HG03442 (cell line): ENCODE measurements at regions not wholly inside any gene's neighbourhood (a gene's known extent, or its start where the extent isn't known, plus 50 kb on each side); places are given as distances from the start of the nearest gene placed in this dataset.
"Not testable (repeated sequence)": the region's sequence is repeated elsewhere in the genome, so short reads cannot be mapped to it uniquely, and the experiment has no call there.

Experiments used
- ATAC-seq: cut with Tn5 transposase; IDR thresholded peaks from one replicate; pipeline ENCODE4 v1.9.1; 2021; ENCODE audit warnings: mild to moderate bottlenecking, moderate library complexity; ENCODE audit not compliant: unreplicated experiment

GRCh38 chr17:31684901-31685300 is 174.1 kb downstream of the COPRS start:
- ATAC-seq: no peak

- no peak for ATAC-seq
Measured at GRCh38 chr17:31680126-31680525, 178.9 kb downstream of the COPRS start.

DNA sequence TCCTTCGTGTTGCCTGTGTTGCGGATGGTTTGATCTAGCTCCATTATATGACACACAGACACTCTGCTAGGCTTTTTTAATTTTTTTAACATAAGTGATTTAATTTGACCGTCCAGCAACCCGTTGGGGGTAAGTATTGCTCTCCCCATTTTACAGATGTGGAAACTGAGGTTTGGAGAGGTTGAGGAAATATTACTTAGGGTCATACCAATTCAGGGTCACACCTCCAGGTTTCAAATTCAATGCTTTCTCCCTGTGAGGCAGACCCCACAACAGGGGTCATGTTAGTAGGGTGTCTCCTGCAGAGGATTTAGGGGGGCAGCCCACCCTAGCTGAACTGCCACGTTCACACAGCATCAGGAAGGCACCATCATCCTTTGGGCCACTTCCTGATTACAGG is 179.4 kb downstream of the COPRS start:
- ATAC-seq: no peak

- ATAC-seq: no peak
Measured at GRCh38 chr17:31678431-31678830, 180.6 kb downstream of the COPRS start.

DNA sequence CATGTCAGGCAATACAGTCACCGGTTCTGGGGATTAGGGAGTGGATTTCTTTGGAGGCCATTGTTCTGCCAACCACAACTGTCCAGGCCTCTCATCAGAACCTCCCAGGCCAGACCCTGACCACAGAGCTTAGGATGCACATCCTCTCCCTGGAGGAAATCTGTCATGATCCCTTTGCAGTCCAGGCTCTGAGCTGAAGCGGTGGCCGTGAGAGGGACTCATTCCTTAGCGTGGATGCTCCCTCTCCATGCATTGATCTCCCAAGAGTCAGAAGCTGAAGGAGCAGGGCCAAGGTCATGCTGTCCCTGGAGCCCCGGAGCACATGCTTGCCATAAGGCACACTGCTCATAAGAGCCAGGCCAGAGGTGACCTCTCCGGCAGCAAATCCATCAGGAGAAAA is 181.4 kb downstream of the COPRS start:
- no peak for ATAC-seq

DNA sequence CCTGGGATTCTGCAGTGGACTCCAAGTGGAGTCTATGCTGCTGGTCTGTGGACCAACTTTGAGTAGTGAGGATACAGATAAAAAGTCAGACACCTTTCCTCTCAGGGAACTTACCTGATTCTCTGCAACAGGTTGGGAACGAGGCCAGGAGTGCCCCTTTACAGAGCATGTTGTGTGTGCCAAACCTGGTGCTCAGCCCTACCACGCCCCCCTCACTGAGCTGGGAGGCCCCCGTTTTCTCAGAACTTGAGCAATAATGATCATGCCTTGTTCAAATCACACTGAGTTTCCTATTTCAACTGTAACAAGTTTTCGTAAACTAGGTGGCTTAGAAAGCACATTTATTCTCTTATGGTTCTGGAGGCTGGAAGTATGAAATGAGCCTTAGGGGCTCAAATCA is 182.0 kb downstream of the COPRS start:
- no peak for ATAC-seq

GRCh38 chr17:31675392-31675791 is 183.7 kb downstream of the COPRS start:
- not testable (repeated sequence) for ATAC-seq

GRCh38 chr17:31674717-31675349 is 184.2 kb downstream of the COPRS start:
- no peak for ATAC-seq

- ATAC-seq: no peak
Measured at GRCh38 chr17:31674305-31674704, 184.7 kb downstream of the COPRS start.

DNA sequence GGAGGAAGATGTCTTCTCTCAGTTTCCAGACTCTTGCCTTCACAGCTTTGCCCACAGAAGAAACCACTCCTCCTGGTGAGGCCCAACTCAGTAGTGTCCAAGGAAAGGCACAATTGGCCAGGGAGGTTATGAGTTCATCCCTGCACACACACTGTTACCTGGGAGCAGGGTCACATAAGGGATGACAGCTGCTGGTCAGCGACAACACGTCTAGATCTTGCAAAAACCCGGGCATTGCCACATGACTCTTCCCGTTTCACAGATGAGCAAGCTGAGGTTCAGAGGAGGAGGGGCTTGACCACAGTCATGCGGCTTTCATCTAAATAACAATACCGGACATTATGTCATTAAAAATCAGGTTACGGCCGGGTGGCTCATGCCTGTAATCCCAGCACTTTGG is 186.0 kb downstream of the COPRS start:
- ATAC-seq: no peak

DNA sequence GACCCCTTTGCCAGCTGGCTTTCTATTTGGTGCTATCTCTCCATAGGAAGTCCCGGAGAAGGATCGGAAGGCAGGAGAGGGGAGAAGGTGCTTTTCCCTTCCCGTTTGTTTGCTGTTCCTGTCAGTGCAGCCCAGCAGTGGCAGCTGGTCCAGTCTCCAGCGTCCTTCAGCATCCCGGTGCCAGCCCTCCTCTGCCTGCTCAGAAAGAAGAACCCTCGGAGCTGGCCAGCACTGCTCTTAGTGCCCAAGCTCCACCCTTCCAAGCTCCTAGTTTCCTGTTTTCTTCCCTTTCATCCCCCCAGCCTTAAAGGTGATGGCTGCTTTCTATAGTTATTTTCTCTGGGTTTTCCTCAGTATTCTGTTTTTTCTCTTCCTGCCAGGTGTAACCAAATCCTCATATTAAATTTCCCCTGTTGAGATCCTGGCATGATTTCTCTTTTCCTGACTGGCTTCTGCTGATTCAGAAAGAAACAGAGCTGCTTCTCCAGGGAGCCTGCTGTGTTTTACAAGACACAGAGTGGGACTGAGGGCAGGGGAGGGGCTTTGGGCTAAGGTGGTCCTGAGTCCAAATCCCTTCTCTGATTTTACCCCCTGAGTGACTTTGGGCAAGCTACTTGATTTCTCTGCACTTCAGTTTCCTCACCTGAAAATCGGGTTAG is 186.8 kb downstream of the COPRS start:
- no peak for ATAC-seq

GRCh38 chr17:31663576-31663975 is 195.5 kb downstream of the COPRS start:
- no peak for ATAC-seq

DNA sequence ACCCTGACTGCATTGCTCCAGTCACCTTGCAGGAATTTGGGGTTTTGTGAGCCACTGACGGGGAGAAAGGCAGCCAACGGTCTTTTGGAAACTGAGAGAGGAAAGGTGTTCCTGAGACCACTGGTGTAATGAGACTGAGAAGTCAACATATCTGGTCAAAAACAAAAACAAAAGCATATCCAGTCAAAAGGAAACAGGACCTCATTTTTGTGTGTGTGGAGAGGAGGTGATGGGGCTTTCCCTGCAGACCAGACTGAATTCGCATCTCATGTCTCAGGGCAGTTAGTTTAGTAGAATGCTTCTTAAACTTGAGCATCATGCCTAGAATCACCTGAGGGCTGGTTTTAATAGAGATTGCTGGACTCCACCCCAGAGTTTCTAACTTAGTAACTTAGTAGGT is 198.4 kb downstream of the COPRS start:
- no peak for ATAC-seq

DNA sequence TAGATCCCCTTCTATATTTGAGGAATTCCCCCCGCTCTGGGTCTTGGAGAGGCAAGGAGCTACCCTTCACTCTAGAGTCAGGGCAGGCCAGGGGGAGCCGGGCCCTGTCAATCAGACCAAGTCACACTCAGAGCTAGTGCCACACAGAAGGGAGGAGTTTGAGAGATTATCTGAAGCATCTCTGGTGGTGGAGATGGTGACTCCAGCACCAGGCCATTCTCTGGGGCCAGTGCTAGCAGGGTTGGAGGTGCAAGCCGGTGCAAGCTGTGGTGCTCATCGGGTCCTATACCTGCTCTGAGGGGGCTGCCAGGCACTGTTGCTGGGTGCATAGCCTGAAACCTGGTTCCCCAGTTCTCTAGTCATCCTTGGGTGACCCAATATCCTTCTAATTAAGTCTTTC is 201.2 kb downstream of the COPRS start:
- no peak for ATAC-seq

DNA sequence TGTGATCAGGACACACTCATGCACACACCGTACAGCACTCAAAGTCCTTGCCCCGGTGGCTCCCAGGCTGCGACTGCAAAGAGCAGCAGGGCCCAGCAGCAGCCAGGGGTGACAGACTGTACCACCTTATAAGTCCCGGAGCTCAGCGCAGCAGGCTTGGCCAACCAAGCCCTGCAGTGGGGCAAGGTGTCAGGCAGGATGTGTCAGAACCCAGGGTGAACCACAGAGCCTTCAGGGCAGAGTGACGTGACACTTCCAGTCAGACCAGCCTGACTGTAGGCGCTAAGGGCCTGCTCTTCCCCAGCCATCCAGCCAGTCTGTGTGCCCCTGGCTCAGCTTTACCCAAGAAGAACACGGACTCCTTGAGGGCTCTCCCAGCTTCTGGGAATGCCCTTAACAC is 204.1 kb downstream of the COPRS start:
- no peak for ATAC-seq

- ATAC-seq: no peak
Measured at GRCh38 chr17:31653691-31654090, 205.4 kb downstream of the COPRS start.

DNA sequence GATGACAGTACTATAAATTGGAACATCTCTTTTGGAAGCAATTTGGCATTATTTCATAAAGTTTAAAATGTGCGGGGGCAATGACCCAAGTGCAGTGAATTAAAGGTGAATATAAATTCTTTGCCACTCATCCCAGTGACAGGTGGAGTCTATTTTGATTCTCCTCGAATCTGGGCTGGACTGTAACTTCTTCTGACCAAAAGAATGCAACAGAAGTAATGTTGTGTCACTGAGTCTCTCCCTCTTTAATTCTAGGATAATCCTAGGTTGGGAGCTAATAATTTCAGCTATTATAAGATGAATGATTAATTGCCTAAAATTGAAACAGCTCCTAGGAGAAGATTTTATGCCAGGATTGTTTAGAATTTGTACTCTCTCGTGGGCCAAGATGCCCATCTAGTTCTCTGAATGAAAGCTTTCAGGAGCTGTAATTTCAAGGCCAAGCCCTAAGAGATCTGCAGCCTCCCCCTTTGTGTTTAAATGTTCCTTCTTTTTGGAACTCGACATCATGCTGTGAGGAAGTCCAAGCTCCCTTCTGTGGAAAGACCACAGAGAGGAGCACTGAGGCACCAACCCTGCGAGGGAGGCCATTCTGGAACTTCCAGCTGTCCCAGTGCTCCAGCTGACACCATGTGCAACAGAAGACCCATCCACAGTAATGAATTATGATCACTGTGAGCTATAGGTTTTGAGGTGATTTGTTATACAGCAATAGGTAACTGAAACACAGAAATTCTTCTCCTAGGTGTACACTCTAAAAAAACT is 208.1 kb downstream of the COPRS start:
- ATAC-seq: no peak

- ATAC-seq: no peak
Measured at GRCh38 chr17:31649302-31649701, 209.7 kb downstream of the COPRS start.

DNA sequence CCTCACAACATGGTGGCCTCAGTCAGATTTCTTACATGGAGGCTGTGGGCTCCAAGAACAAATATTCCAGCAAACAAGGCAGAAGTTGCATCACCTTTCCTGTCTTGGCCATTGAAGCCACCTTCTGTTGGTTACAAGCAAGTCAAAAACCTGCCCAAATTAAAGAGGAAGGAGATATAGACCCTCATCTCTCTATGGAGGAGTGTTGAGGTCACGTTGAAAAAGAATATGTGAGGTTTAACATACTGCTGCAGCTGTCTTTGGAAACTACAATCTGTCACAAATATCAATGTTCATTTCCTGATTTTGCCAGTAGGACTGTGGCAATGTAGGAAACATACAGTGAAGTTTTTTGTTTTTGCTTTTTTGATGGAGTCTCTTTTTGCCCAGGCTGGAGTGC is 211.4 kb downstream of the COPRS start:
- ATAC-seq: no peak

DNA sequence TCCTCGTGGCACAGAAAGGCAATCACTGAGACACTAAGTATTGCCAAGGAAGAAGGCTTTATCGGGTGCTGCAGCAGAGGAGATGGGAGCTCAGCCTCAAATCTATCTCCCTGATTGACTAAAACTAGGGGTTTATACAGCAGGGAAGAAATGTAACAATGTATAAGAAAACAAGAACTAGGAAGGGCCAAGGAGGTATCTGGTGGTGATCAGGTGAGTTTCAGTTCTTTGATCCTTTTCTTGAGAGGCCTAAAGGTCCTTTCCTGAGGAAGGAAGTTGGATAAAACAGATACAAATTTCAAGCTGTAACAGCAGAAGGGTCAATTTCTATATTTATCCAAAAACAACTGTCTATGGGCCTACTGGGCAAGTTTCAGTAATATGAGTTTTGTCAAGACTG is 212.4 kb downstream of the COPRS start:
- ATAC-seq: no peak

DNA sequence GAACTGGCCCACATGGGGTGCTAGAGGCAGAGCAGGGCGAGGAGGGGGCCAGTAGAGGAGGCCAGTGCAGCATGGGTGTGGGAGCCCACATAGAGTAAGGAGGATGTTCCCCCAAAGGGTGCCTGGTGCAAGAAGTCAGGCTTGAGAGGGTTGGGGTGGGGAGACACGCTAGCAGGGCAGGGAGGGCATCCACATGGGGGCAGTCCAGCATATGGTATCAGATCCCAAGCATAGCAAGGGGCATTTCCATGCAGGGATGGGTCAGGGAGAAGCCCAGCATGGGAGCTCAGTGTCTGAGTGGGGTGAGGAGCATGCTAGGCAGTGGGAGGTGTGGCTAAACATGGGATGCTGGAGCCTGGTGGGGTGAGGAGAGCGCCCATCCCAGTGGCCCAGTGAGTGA is 213.7 kb downstream of the COPRS start:
- ATAC-seq: no peak

DNA sequence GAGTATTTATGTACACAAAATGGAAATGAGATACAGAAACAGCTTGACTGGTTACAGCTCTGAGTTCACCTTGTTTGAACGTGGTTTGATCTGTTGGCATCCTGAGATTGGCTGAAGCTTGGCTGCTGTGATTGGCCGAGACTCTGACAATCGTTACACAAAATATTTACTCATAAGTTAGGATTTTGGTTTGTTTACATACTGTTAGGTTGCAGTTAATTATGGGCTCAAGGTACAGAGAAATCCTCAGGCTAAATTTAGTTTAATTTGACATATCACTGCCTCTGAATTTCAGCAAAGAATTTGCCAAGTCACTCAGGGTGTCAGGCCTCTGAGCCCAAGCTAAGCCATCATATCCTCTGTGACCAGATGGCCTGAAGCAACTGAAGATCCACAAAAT is 227.3 kb downstream of the COPRS start:
- ATAC-seq: no peak
